Ovary (tissue), 3 donors: ENCODE measurements at regions not wholly inside any gene's neighbourhood (a gene's known extent, or its start where the extent isn't known, plus 50 kb on each side); places are given as distances from the start of the nearest gene placed in this dataset.

Experiments
- POLR2A ChIP-seq: fragments of 450-650 bp; IDR thresholded peaks from one replicate; pipeline ENCODE4 v1.6.1; 2017; ENCODE audit warnings: antibody characterized with exemption, mild to moderate bottlenecking, moderate library complexity
- TF ChIP-seq, protein P1 (sequence below), 3 donors: fragments of 450-650 bp in 2 of 3; fragments of 200-600 bp in 1 of 3; IDR thresholded peaks; one replicate each; pipeline versions ENCODE4 v1.5.1 to v1.8.0; 2016 to 2022; ENCODE audit warnings: antibody characterized with exemption in 3 of 3, mild to moderate bottlenecking in 1 of 3
- donor health status: DM: no; HTN: no; CAD: no.

DNA sequence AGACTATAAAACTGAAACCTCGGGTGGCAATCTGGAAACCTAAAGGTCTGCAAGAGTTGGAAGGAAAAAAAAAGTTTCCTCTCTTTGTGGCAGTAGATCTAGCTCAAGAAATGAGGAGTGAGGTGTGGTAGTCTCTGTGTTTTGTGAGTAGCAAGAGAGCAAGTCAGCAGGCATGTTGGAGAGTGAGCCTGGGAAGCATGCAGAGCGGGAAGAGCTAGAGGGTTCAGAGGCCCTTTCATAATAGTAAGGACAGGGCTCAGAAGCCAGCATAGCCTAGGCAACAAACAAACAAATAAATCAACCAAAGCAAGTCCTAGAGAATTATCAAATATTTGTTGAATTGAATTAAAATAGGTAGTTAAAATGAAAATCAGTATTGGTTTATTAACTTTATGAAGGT is 189.7 kb upstream of the CBLB start:
- TF ChIP-seq, protein P1, sequence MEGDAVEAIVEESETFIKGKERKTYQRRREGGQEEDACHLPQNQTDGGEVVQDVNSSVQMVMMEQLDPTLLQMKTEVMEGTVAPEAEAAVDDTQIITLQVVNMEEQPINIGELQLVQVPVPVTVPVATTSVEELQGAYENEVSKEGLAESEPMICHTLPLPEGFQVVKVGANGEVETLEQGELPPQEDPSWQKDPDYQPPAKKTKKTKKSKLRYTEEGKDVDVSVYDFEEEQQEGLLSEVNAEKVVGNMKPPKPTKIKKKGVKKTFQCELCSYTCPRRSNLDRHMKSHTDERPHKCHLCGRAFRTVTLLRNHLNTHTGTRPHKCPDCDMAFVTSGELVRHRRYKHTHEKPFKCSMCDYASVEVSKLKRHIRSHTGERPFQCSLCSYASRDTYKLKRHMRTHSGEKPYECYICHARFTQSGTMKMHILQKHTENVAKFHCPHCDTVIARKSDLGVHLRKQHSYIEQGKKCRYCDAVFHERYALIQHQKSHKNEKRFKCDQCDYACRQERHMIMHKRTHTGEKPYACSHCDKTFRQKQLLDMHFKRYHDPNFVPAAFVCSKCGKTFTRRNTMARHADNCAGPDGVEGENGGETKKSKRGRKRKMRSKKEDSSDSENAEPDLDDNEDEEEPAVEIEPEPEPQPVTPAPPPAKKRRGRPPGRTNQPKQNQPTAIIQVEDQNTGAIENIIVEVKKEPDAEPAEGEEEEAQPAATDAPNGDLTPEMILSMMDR (IDR thresholded peaks at IDR 0.05), result no peak
- no peak for TF ChIP-seq POLR2A
